ENCODE measurements at regions not wholly inside any gene's neighbourhood (a gene's known extent, or its start where the extent isn't known, plus 50 kb on each side); places are given as distances from the start of the nearest gene placed in this dataset.
A peak's percentile ranks its signal among the peaks of the same experiment; 100 is the strongest.

- ATAC-seq, result no peak
These were observed 188.9 kb downstream of the RHOU start for GRCh38 chr1:228923973-228924686.

GRCh38 chr1:228925691-228926090 is 190.4 kb downstream of the RHOU start:
- no peak for ATAC-seq

GRCh38 chr1:228927421-228927820 is 192.1 kb downstream of the RHOU start:
- no peak for ATAC-seq

- peak in 1 of 2 donors; percentile 33 for ATAC-seq
These were observed 192.9 kb downstream of the RHOU start for GRCh38 chr1:228927946-228928898.

- no peak for ATAC-seq
These were observed 194.3 kb downstream of the RHOU start for GRCh38 chr1:228929476-228930027.

GRCh38 chr1:228930479-228930957 is 195.2 kb downstream of the RHOU start:
- ATAC-seq, result no peak

- no peak for ATAC-seq
These were observed 198.5 kb downstream of the RHOU start for GRCh38 chr1:228933753-228934152.

GRCh38 chr1:228935198-228935663 is 200.0 kb downstream of the RHOU start:
- no peak for ATAC-seq

GRCh38 chr1:228935855-228936727 is 200.8 kb downstream of the RHOU start:
- no peak for ATAC-seq

GRCh38 chr1:228936881-228937280 is 201.6 kb downstream of the RHOU start:
- no peak for ATAC-seq

- ATAC-seq, result no peak
These were observed 202.1 kb downstream of the RHOU start for GRCh38 chr1:228937351-228937750.

GRCh38 chr1:228937851-228938536 is 202.7 kb downstream of the RHOU start:
- no peak for ATAC-seq

- ATAC-seq, result peak in 1 of 2 donors; percentile 28
These were observed 203.2 kb downstream of the RHOU start for GRCh38 chr1:228938537-228938901.

GRCh38 chr1:228939001-228939691 is 203.9 kb downstream of the RHOU start:
- ATAC-seq, result no peak

GRCh38 chr1:228939881-228940392 is 204.7 kb downstream of the RHOU start:
- no peak for ATAC-seq

GRCh38 chr1:228940526-228940925 is 205.2 kb downstream of the RHOU start:
- no peak for ATAC-seq

- no peak for ATAC-seq
These were observed 205.6 kb downstream of the RHOU start for GRCh38 chr1:228940926-228941325.

- ATAC-seq, result no peak
These were observed 206.4 kb downstream of the RHOU start for GRCh38 chr1:228941666-228942065.

- no peak for ATAC-seq
These were observed 208.2 kb downstream of the RHOU start for GRCh38 chr1:228943436-228943835.

GRCh38 chr1:228944296-228944695 is 209.0 kb downstream of the RHOU start:
- no peak for ATAC-seq

GRCh38 chr1:228944935-228945371 is 209.7 kb downstream of the RHOU start:
- no peak for ATAC-seq

Measured in activated CD4-positive, CD25-positive, alpha-beta regulatory T cell treated with anti-CD3 and anti-CD28 coated beads, Interleukin-2, amount 50 U/mL, for 24 hours (primary cell).